ENCODE measurements at regions not wholly inside any gene's neighbourhood (a gene's known extent, or its start where the extent isn't known, plus 50 kb on each side); places are given as distances from the start of the nearest gene placed in this dataset.
"Not testable (repeated sequence)": the region's sequence is repeated elsewhere in the genome, so short reads cannot be mapped to it uniquely, and the experiment has no call there.

- Histone ChIP-seq H3K4me1 (no peaks in the 10 kb centered on the region), H3K27me3 (no peaks in the 10 kb centered on the region), H3K4me3 (no peak overlapping the region), H3K27ac (no peak overlapping the region), H3K36me3 (no peaks in the 10 kb centered on the region), H3K9me3 (no peaks in the 10 kb centered on the region)
- DNase-seq (ENCODE audit: low spot score), result no peak
- no peak for TF ChIP-seq CTCF (IDR thresholded peaks at IDR 0.05)
Measured at GRCh38 chr11:133636711-133637355, 104.5 kb upstream of the OPCML start.

- Histone ChIP-seq H3K27me3 (no peaks in the 10 kb centered on the region), H3K27ac (no peak overlapping the region), H3K4me1 (no peaks in the 10 kb centered on the region), H3K9me3 (no peaks in the 10 kb centered on the region), H3K4me3 (no peak overlapping the region), H3K36me3 (no peaks in the 10 kb centered on the region)
- no peak for TF ChIP-seq CTCF (IDR thresholded peaks at IDR 0.05)
- DNase-seq (ENCODE audit: low spot score), result no peak
Measured at GRCh38 chr11:133635244-133635739, 103.0 kb upstream of the OPCML start.

GRCh38 chr11:133628371-133628770 lies 96.1 kb upstream of the OPCML start:
- H3K9me3 ChIP-seq; H3K4me1 ChIP-seq; H3K36me3 ChIP-seq; H3K27ac ChIP-seq; DNase-seq (ENCODE audit: low spot score); H3K4me3 ChIP-seq; H3K27me3 ChIP-seq: not testable (repeated sequence)

GRCh38 chr11:133621611-133622010 lies 89.3 kb upstream of the OPCML start:
- H3K9me3 ChIP-seq, result peaks cover 0 to 3% of the 10 kb centered on the region in 2 donors
- DNase-seq (ENCODE audit: low spot score), result no peak
- no peaks in the 10 kb centered on the region for H3K36me3 ChIP-seq
- H3K4me3 ChIP-seq, result no peak overlapping the region
- H3K27me3 ChIP-seq, result no peaks in the 10 kb centered on the region
- H3K27ac ChIP-seq, result no peak overlapping the region
- no peaks in the 10 kb centered on the region for H3K4me1 ChIP-seq
- TF ChIP-seq CTCF (IDR thresholded peaks at IDR 0.05), result no peak

- Histone ChIP-seq H3K9me3 (peaks cover 0 to 19% of the 10 kb centered on the region in 2 donors), H3K36me3 (no peaks in the 10 kb centered on the region), H3K27ac (no peak overlapping the region), H3K4me1 (no peaks in the 10 kb centered on the region), H3K27me3 (no peaks in the 10 kb centered on the region), H3K4me3 (no peak overlapping the region)
- TF ChIP-seq CTCF (IDR thresholded peaks at IDR 0.05), result peak; percentile 13 to 51
- DNase-seq (ENCODE audit: low spot score), result no peak
Measured at GRCh38 chr11:133619973-133620372, 87.7 kb upstream of the OPCML start.

- Histone ChIP-seq H3K36me3 (no peaks in the 10 kb centered on the region), H3K4me3 (no peak overlapping the region), H3K9me3 (peaks cover 0 to 19% of the 10 kb centered on the region in 2 donors), H3K27me3 (no peaks in the 10 kb centered on the region), H3K27ac (no peak overlapping the region), H3K4me1 (no peaks in the 10 kb centered on the region)
- TF ChIP-seq CTCF (IDR thresholded peaks at IDR 0.05), result no peak
- DNase-seq (ENCODE audit: low spot score), result no peak
Measured at GRCh38 chr11:133619397-133619796, 87.1 kb upstream of the OPCML start.

Measured in right atrium auricular region (tissue), 2 donors.